IMR-90 (cell line): ENCODE measurements at regions not wholly inside any gene's neighbourhood (a gene's known extent, or its start where the extent isn't known, plus 50 kb on each side); places are given as distances from the start of the nearest gene placed in this dataset.

Experiments used
- ATAC-seq: fragments of 200-7000 bp; cut with Tn5 transposase; 2 replicates; pipeline ENCODE4 v1.9.1; 2020; ENCODE audit warnings: low read depth, mild to moderate bottlenecking, moderate library complexity
- BruUV-seq: library from RNA; stranded (reverse); fragments of 400-500 nt; replicated peaks from 2 replicates; lab custom pipeline; 2021; lab: Mats Ljungman, UMichigan
- CTCF ChIA-PET: fragments of 300-600 bp; formaldehyde crosslinking; extraction: SDS; loops from one replicate; lab custom pipeline; 2021; ENCODE audit warnings: antibody characterized with exemption; lab: Yijun Ruan, JAX
- POLR2A ChIA-PET: fragments of 300-600 bp; sonication (Branson Sonifier 250); formaldehyde crosslinking; loops from one replicate; lab custom pipeline; 2022; ENCODE audit warnings: antibody characterized with exemption; ENCODE audit not compliant: unreplicated experiment; lab: Charles Lee
- DNase-seq: peaks from one replicate; pipeline ENCODE4 v3.0.0; 2013
- H2AFZ ChIP-seq: replicated peaks from 2 replicates; pipeline ENCODE3; 2013; ENCODE audit warnings: low read length, mild to moderate bottlenecking; ENCODE audit not compliant: poor library complexity
- H2AK5ac ChIP-seq: 2 replicates; pipeline ENCODE4 v1.6.1; 2013; ENCODE audit warnings: low read depth, low read length, inconsistent platforms
- H2AK9ac ChIP-seq: replicated peaks from 2 replicates; pipeline ENCODE3; 2013; ENCODE audit warnings: mild to moderate bottlenecking, low read depth, low read length, moderate library complexity; ENCODE audit not compliant: poor library complexity
- H2BK120ac ChIP-seq: 2 replicates; pipeline ENCODE4 v1.6.1; 2013; ENCODE audit warnings: low read depth, low read length, inconsistent platforms
- H2BK15ac ChIP-seq: 3 replicates; pipeline ENCODE4 v1.6.1; 2013; ENCODE audit warnings: low read depth, low read length, inconsistent platforms
- H2BK20ac ChIP-seq: 2 replicates; pipeline ENCODE4 v1.6.1; 2013; ENCODE audit warnings: low read depth, mild to moderate bottlenecking, inconsistent platforms, low read length, moderate library complexity
- H2BK5ac ChIP-seq: 2 replicates; pipeline ENCODE4 v1.6.1; 2013; ENCODE audit warnings: mild to moderate bottlenecking, low read depth, low read length, inconsistent platforms; ENCODE audit not compliant: poor library complexity, severe bottlenecking
- H3K14ac ChIP-seq: replicated peaks from 2 replicates; pipeline ENCODE4 v1.6.1; 2013; ENCODE audit warnings: low read depth, low read length, inconsistent platforms
- H3K18ac ChIP-seq: 2 replicates; pipeline ENCODE4 v1.6.1; 2013; ENCODE audit warnings: low read depth, low read length, control low read depth
- H3K23ac ChIP-seq: 2 replicates; pipeline ENCODE4 v1.6.1; 2013; ENCODE audit warnings: low read depth, low read length, inconsistent platforms
- H3K27ac ChIP-seq: 2 replicates; pipeline ENCODE4 v1.5.1; 2013; ENCODE audit warnings: mild to moderate bottlenecking, control low read depth, low read length; ENCODE audit not compliant: insufficient read depth
- H3K27me3 ChIP-seq: 2 replicates; pipeline ENCODE4 v1.6.1; 2013; ENCODE audit warnings: low read length; ENCODE audit not compliant: control insufficient read depth, insufficient read depth
- H3K36me3 ChIP-seq: 2 replicates; pipeline ENCODE4 v1.6.1; 2013; ENCODE audit warnings: low read length, mixed read lengths; ENCODE audit not compliant: control insufficient read depth, insufficient read depth
- H3K4ac ChIP-seq: 2 replicates; pipeline ENCODE4 v1.6.1; 2013; ENCODE audit warnings: low read depth, low read length, inconsistent platforms
- H3K4me1 ChIP-seq: 2 replicates; pipeline ENCODE4 v1.6.1; 2013; ENCODE audit warnings: low read length, mixed read lengths; ENCODE audit not compliant: control insufficient read depth, insufficient read depth
- H3K4me2 ChIP-seq: 2 replicates; pipeline ENCODE4 v1.6.1; 2013; ENCODE audit warnings: low read depth, mild to moderate bottlenecking, control low read depth, low read length, moderate library complexity
- H3K4me3 ChIP-seq: 2 replicates; pipeline ENCODE4 v1.5.1; 2013; ENCODE audit warnings: low read depth, mild to moderate bottlenecking, control low read depth, low read length, moderate library complexity; ENCODE audit not compliant: insufficient read depth
- H3K56ac ChIP-seq: 2 replicates; pipeline ENCODE4 v1.6.1; 2013; ENCODE audit warnings: low read length, inconsistent platforms; ENCODE audit not compliant: insufficient read depth; ENCODE audit errors: extremely low read depth
- H3K79me1 ChIP-seq, 2 experiments: 2 replicates each; pipeline ENCODE4 v1.6.1; 2013; ENCODE audit warnings: low read length in 2 of 2, inconsistent platforms in 1 of 2, low read depth in 1 of 2
- H3K9ac ChIP-seq: 2 replicates; pipeline ENCODE4 v1.6.1; 2013; ENCODE audit warnings: low read depth, low read length, control low read depth
- H3K9me1 ChIP-seq: 2 replicates; pipeline ENCODE4 v1.6.1; 2013; ENCODE audit warnings: low read length, inconsistent platforms; ENCODE audit not compliant: insufficient read depth
- H3K9me3 ChIP-seq: 2 replicates; pipeline ENCODE4 v1.6.1; 2013; ENCODE audit warnings: low read length; ENCODE audit not compliant: control insufficient read depth, insufficient read depth
- H4K20me1 ChIP-seq: 2 replicates; pipeline ENCODE4 v1.6.1; 2013; ENCODE audit warnings: low read length, inconsistent platforms; ENCODE audit not compliant: insufficient read depth
- H4K5ac ChIP-seq: 2 replicates; pipeline ENCODE4 v1.6.1; 2013; ENCODE audit warnings: mild to moderate bottlenecking, low read depth, low read length, control low read depth
- H4K8ac ChIP-seq, 2 experiments: 2 replicates each; pipeline ENCODE4 v1.6.1; 2013; ENCODE audit warnings: low read depth in 2 of 2, low read length in 2 of 2, control low read depth in 1 of 2, inconsistent platforms in 1 of 2
- H4K91ac ChIP-seq: 2 replicates; pipeline ENCODE4 v1.6.1; 2013; ENCODE audit warnings: low read depth, low read length, inconsistent platforms; ENCODE audit not compliant: insufficient read depth
- CEBPB ChIP-seq: IDR thresholded peaks from 2 replicates; pipeline ENCODE4 v1.6.1; 2012; ENCODE audit warnings: low read depth, low read length, improper control_type of control experiment
- CHD1 ChIP-seq: IDR thresholded peaks from 2 replicates; pipeline ENCODE4 v1.6.1; 2012; ENCODE audit warnings: low read depth, low read length, improper control_type of control experiment
- FOS ChIP-seq: fragments of 150-350 bp; IDR thresholded peaks from 2 replicates; pipeline ENCODE4 v1.6.1; 2016; ENCODE audit warnings: low read depth, low read length
- RAD21 ChIP-seq: IDR thresholded peaks from 2 replicates; pipeline ENCODE4 v1.6.1; 2012; ENCODE audit warnings: low read length, improper control_type of control experiment
- USF2 ChIP-seq: fragments of 150-350 bp; IDR thresholded peaks from 2 replicates; pipeline ENCODE4 v1.6.1; 2017; ENCODE audit warnings: mild to moderate bottlenecking, antibody characterized with exemption, low read length, low read depth
- WGBS, 2 experiments: methylation state at CpG; one replicate each; pipeline versions ENCODE4 v1.1.5 to v1.1.7; 2013; ENCODE audit warnings: missing lambda C conversion rate in 2 of 2; ENCODE audit not compliant: insufficient read length in 1 of 2; ENCODE audit errors: extremely low coverage in 2 of 2; 5-methylcytosine and 5-hydroxymethylcytosine counted together
- dilution Hi-C: fragments of 300-500 bp; cut with HindIII; formaldehyde crosslinking; loops from one replicate; pipeline ENCODE4 v1.14.3; 2018; ENCODE audit warnings: low sequenced_read_pairs; ENCODE audit not compliant: unreplicated experiment
- in situ Hi-C: fragments of 300-500 bp; cut with MboI; formaldehyde crosslinking; loops from 3 replicates; pipeline ENCODE4 v1.14.3; 2019; ENCODE audit warnings: low sequenced_read_pairs, inconsistent platforms, mixed read lengths
- intact Hi-C: fragments of 100-400 bp; cut with micrococcal nuclease; formaldehyde crosslinking; loops from 2 replicates; pipeline ENCODE4 v1.10.0; 2022
- TF ChIP-seq, protein P1 (sequence below): conservative IDR thresholded peaks from 2 replicates; pipeline ENCODE4 v1.5.1; 2012; ENCODE audit warnings: mild to moderate bottlenecking, low read depth, low read length, improper control_type of control experiment

DNA sequence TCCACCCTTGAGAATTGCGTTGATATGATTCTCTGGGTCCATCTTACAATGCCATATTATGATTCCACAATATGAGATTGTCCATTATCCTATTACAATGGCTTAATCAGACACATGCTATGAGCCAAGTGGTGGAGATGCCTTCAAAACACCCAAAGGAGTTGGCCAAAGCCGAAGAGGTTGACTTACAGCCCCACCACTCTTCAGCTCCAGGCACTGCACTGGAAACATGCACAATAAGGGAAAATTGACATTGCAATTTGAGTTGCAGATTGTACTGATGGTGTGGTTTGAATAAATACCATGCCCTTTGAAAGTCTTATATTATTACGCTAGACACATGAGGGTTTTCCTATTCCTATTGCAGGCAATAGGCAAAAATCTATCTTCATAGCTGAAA is 75.4 kb upstream of the TNFSF11 start:
- no peaks in the 10 kb centered on the region for H3K9me3 ChIP-seq
- no peaks in the 10 kb centered on the region for H4K20me1 ChIP-seq
- H2BK15ac ChIP-seq: no peak overlapping the region
- H3K4me1 ChIP-seq: no peaks in the 10 kb centered on the region
- TF ChIP-seq, protein P1, sequence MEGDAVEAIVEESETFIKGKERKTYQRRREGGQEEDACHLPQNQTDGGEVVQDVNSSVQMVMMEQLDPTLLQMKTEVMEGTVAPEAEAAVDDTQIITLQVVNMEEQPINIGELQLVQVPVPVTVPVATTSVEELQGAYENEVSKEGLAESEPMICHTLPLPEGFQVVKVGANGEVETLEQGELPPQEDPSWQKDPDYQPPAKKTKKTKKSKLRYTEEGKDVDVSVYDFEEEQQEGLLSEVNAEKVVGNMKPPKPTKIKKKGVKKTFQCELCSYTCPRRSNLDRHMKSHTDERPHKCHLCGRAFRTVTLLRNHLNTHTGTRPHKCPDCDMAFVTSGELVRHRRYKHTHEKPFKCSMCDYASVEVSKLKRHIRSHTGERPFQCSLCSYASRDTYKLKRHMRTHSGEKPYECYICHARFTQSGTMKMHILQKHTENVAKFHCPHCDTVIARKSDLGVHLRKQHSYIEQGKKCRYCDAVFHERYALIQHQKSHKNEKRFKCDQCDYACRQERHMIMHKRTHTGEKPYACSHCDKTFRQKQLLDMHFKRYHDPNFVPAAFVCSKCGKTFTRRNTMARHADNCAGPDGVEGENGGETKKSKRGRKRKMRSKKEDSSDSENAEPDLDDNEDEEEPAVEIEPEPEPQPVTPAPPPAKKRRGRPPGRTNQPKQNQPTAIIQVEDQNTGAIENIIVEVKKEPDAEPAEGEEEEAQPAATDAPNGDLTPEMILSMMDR: no peak
- TF ChIP-seq CEBPB: no peak
- no peak for TF ChIP-seq CHD1
- no peak for TF ChIP-seq RAD21
- TF ChIP-seq USF2: no peak
- TF ChIP-seq FOS: no peak
- H3K4me3 ChIP-seq: no peak overlapping the region
- no peak overlapping the region for H3K4me2 ChIP-seq
- DNase-seq (no peak), ATAC-seq (no peak)
- no peak overlapping the region for H3K14ac ChIP-seq
- CTCF ChIA-PET: no interaction called here
- no TSS peak for BruUV-seq
- in situ Hi-C loops: no loop called here
- POLR2A ChIA-PET: no interaction called here
- no peak overlapping the region for H4K8ac ChIP-seq
- H2BK20ac ChIP-seq: no peak overlapping the region
- intact Hi-C loops: no loop called here
- H3K27me3 ChIP-seq: peaks cover 7% of the 10 kb centered on the region
- no peak overlapping the region for H2AK5ac ChIP-seq
- no CpG with 5 or more reads among the region's 3 CpGs for WGBS, 2 experiments
- H2BK120ac ChIP-seq: no peak overlapping the region
- H3K36me3 ChIP-seq: no peaks in the 10 kb centered on the region
- H2AFZ ChIP-seq: no peak overlapping the region
- no peak overlapping the region for H4K5ac ChIP-seq
- no peak overlapping the region for H3K9ac ChIP-seq
- H3K4ac ChIP-seq: no peak overlapping the region
- H3K18ac ChIP-seq: no peak overlapping the region
- no peaks in the 10 kb centered on the region for H3K9me1 ChIP-seq
- H2BK5ac ChIP-seq: no peak overlapping the region
- dilution Hi-C loops: no loop called here
- no peaks in the 10 kb centered on the region for H3K79me1 ChIP-seq
- no peak overlapping the region for H2AK9ac ChIP-seq
- H3K23ac ChIP-seq: no peak overlapping the region
- no peak overlapping the region for H4K91ac ChIP-seq
- no peak overlapping the region for H3K27ac ChIP-seq
- H3K56ac ChIP-seq: no peak overlapping the region
